ENCODE measurements at regions not wholly inside any gene's neighbourhood (a gene's known extent, or its start where the extent isn't known, plus 50 kb on each side); places are given as distances from the start of the nearest gene placed in this dataset.

DNA sequence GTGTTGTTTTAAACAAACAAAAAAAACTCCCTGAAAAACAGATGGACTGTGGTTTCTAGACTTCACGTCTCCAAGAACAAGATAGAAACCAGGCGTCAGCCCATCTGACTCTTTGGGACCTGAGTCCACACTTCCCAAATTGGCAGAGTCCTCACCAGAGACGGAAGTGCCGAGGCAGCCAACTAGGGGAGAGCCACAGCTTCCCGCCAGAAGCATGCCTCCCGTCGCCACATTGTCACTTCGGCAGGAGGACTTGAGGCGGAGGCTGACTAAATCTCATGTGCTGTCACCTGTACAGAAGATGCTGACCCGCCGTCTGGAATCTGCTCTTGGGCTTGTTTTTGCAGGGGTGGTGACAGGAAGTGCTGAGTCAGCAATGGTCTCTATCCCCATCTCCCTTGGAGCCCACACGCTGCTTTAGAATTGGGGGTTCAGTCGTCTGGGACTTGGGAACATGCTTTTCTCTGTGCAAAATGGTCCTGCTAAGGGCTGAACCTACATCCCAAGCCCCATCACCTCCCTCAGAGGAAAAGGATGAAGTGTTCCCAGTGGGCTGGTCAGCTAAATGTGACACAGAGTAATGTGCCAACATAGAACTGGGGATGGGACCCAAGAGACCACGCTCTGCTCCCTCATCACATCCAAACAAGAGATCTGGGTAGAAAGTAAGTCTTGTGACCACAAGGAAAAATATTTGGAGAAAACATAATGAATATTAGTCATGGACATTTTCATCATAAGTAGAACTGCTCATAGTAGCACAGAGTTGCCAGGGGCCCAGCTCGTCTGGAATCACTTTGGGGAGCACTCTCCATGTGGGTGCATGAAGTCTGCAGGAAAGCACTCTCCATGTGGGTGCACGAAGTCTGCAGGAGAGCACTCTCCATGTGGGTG lies 152.9 kb downstream of the SNX19 start:
- Mint-ChIP-seq H3K9me3 (no peaks in the 10 kb centered on the region), H3K4me3 (no peak overlapping the region), H3K27me3 (peaks cover 11 to 14% of the 10 kb centered on the region in 2 donors), H3K4me1 (ENCODE audit: low read depth in 2 of 2) (peaks cover 5 to 8% of the 10 kb centered on the region in 2 donors), H3K36me3 (ENCODE audit: insufficient read depth) (peaks cover 2% of the 10 kb centered on the region), H3K27ac (no peak overlapping the region)
- ATAC-seq (replicated peaks) (no peak), DNase-seq (no peak)

DNA sequence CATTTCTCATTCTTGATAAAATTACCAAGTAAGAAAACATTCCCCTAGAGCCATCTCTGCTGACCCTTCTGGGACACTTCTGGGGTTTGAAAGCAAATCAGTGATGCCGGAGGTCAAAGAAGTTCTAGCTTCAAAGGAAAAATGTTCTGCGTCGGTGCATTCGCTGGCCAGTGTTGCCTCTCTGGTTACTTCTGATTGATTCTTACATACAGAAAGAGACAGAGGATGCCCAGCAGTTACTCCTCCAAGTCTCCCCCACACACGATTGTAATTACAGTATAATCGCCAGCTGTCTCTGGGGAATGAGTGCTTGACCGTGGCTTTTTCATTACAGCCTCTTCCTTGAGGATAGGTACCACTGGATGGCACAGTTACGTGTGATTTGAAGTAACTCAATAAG lies 150.9 kb downstream of the SNX19 start:
- H3K27ac Mint-ChIP-seq = peak overlapping the region in 1 of 2 donors; percentile 78
- no peaks in the 10 kb centered on the region for H3K9me3 Mint-ChIP-seq
- H3K4me3 Mint-ChIP-seq = no peak overlapping the region
- DNase-seq = no peak
- no peak for ATAC-seq (replicated peaks)
- H3K27me3 Mint-ChIP-seq = peaks cover 11 to 16% of the 10 kb centered on the region in 2 donors
- peaks cover 5 to 8% of the 10 kb centered on the region in 2 donors for H3K4me1 Mint-ChIP-seq (ENCODE audit: low read depth in 2 of 2)
- H3K36me3 Mint-ChIP-seq (ENCODE audit: insufficient read depth) = peaks cover 2% of the 10 kb centered on the region

GRCh38 chr11:130765951-130766649 lies 150.2 kb downstream of the SNX19 start:
- Mint-ChIP-seq H3K4me1 (ENCODE audit: low read depth in 2 of 2) (peaks cover 5 to 8% of the 10 kb centered on the region in 2 donors), H3K27ac (peak overlapping the region; percentile 21 to 78), H3K4me3 (peak overlapping the region; percentile 0 to 51), H3K9me3 (no peaks in the 10 kb centered on the region), H3K27me3 (peaks cover 4 to 9% of the 10 kb centered on the region in 2 donors), H3K36me3 (ENCODE audit: insufficient read depth) (peaks cover 2% of the 10 kb centered on the region)
- no peak for DNase-seq
- ATAC-seq (replicated peaks) = peak; percentile 45

GRCh38 chr11:130766650-130767565 lies 149.4 kb downstream of the SNX19 start:
- no peaks in the 10 kb centered on the region for H3K9me3 Mint-ChIP-seq
- H3K4me1 Mint-ChIP-seq (ENCODE audit: low read depth in 2 of 2) = peaks cover 5 to 8% of the 10 kb centered on the region in 2 donors
- H3K4me3 Mint-ChIP-seq = peak overlapping the region; percentile 0 to 51
- peaks cover 2% of the 10 kb centered on the region for H3K36me3 Mint-ChIP-seq (ENCODE audit: insufficient read depth)
- no peak for ATAC-seq (replicated peaks)
- H3K27ac Mint-ChIP-seq = peak overlapping the region; percentile 21 to 78
- H3K27me3 Mint-ChIP-seq = peaks cover 0 to 7% of the 10 kb centered on the region in 2 donors
- no peak for DNase-seq

- Mint-ChIP-seq H3K27me3 (peaks cover 0 to 7% of the 10 kb centered on the region in 2 donors), H3K27ac (no peak overlapping the region), H3K4me3 (no peak overlapping the region), H3K36me3 (ENCODE audit: insufficient read depth) (no peaks in the 10 kb centered on the region), H3K9me3 (no peaks in the 10 kb centered on the region), H3K4me1 (ENCODE audit: low read depth in 2 of 2) (peaks cover 5 to 8% of the 10 kb centered on the region in 2 donors)
- DNase-seq = no peak
- no peak for ATAC-seq (replicated peaks)
These were observed 146.3 kb downstream of the SNX19 start for GRCh38 chr11:130769782-130770535.

- H3K36me3 Mint-ChIP-seq (ENCODE audit: insufficient read depth) = no peaks in the 10 kb centered on the region
- no peaks in the 10 kb centered on the region for H3K9me3 Mint-ChIP-seq
- ATAC-seq (replicated peaks) = no peak
- H3K4me1 Mint-ChIP-seq (ENCODE audit: low read depth in 2 of 2) = peaks cover 0 to under 1% of the 10 kb centered on the region in 2 donors
- H3K27me3 Mint-ChIP-seq = peaks cover 0 to 14% of the 10 kb centered on the region in 2 donors
- H3K4me3 Mint-ChIP-seq = no peak overlapping the region
- H3K27ac Mint-ChIP-seq = no peak overlapping the region
- no peak for DNase-seq
These were observed 144.6 kb downstream of the SNX19 start for GRCh38 chr11:130771708-130772107.

GRCh38 chr11:130772266-130773227 lies 143.7 kb downstream of the SNX19 start:
- Mint-ChIP-seq H3K27ac (no peak overlapping the region), H3K27me3 (peaks cover 5 to 23% of the 10 kb centered on the region in 2 donors), H3K36me3 (ENCODE audit: insufficient read depth) (no peaks in the 10 kb centered on the region), H3K9me3 (no peaks in the 10 kb centered on the region), H3K4me1 (ENCODE audit: low read depth in 2 of 2) (no peaks in the 10 kb centered on the region), H3K4me3 (no peak overlapping the region)
- DNase-seq (no peak), ATAC-seq (replicated peaks) (no peak)

GRCh38 chr11:130773244-130773820 lies 142.9 kb downstream of the SNX19 start:
- ATAC-seq (replicated peaks) (no peak), DNase-seq (no peak)
- Mint-ChIP-seq H3K36me3 (ENCODE audit: insufficient read depth) (no peaks in the 10 kb centered on the region), H3K4me3 (no peak overlapping the region), H3K27ac (no peak overlapping the region), H3K9me3 (no peaks in the 10 kb centered on the region), H3K4me1 (ENCODE audit: low read depth in 2 of 2) (no peaks in the 10 kb centered on the region), H3K27me3 (peaks cover 11 to 31% of the 10 kb centered on the region in 2 donors)

DNA sequence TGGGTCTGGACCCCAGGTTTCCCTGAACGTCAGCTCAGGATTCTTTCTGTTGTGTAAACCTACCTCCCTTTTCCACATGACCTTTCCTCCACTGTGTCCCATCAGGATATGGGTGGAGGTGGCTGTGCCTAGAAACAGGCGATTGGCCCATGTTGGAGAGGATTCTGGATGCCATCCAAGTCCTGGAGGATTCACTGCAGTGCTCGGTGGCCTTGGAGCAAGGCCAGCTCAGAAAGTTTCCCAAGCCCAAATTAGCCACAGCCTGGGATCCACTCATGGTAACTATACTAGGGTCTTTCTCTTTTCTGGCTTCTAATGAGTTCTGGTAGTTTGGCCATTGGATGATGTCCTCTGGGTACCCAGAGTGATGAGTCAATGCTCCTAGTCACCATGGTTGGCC lies 141.6 kb downstream of the SNX19 start:
- DNase-seq (no peak), ATAC-seq (replicated peaks) (no peak)
- H3K4me1 Mint-ChIP-seq (ENCODE audit: low read depth in 2 of 2) = no peaks in the 10 kb centered on the region
- no peak overlapping the region for H3K4me3 Mint-ChIP-seq
- H3K27ac Mint-ChIP-seq = no peak overlapping the region
- no peaks in the 10 kb centered on the region for H3K9me3 Mint-ChIP-seq
- H3K27me3 Mint-ChIP-seq = peaks cover 11 to 23% of the 10 kb centered on the region in 2 donors
- H3K36me3 Mint-ChIP-seq (ENCODE audit: insufficient read depth) = no peaks in the 10 kb centered on the region

DNA sequence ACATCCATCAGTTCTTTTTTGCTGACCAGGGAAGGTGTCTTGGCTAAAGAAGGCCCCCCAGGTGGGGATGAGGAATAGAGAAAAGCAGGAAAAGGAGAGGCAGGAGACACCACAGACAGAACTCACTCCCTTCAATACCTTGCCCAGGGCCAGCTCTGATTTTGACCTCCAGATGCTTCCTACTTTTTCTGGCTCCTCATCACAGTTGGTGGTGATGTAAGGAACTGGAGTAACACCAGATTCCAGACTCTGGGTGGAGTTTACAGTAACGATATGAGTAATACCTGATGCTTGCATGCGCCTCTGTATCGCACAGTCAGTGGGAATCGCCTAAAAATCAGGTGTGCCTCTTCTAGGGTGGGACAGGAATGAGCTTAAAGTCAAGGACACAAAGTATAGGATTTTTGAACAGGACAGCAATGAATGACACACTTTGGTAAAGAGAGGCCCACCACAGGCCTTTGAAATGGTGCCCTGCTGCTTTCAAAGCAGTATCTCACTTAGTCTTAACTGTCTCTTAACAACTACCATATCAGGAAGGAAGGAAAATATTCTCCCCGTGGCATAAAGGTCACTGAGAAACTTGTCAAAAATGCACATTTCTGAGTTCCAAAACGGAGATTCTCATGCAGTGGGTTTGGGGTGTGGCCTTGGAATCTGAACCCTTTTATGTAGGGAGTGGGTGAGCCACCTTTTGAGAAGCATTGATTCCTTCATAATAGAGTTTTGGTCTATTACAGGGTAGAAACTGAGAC lies 140.8 kb downstream of the SNX19 start:
- no peaks in the 10 kb centered on the region for H3K9me3 Mint-ChIP-seq
- H3K27ac Mint-ChIP-seq = no peak overlapping the region
- H3K4me1 Mint-ChIP-seq (ENCODE audit: low read depth in 2 of 2) = no peaks in the 10 kb centered on the region
- H3K36me3 Mint-ChIP-seq (ENCODE audit: insufficient read depth) = no peaks in the 10 kb centered on the region
- peaks cover 11 to 23% of the 10 kb centered on the region in 2 donors for H3K27me3 Mint-ChIP-seq
- DNase-seq (no peak), ATAC-seq (replicated peaks) (no peak)
- H3K4me3 Mint-ChIP-seq = no peak overlapping the region

DNA sequence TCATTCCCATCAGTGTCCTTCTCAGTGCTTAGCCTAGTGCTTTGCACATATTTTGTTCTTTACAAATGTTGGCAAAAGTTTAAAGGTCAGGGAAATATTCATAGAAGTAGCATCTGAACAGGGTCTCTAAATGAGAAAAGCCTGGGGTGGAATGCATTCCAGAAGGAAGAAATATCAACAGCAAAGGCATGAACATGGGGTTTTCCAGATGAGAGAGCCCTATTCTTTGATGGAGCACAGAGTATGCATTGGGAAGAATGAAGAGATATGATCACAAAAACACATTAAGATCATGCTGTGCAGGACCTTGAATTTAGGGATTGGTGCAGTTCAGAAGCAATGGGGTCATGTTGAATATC lies 140.2 kb downstream of the SNX19 start:
- no peak for ATAC-seq (replicated peaks)
- H3K36me3 Mint-ChIP-seq (ENCODE audit: insufficient read depth) = no peaks in the 10 kb centered on the region

More for the DNA sequence above, 140.2 kb downstream of the SNX19 start:
- Mint-ChIP-seq H3K4me3 (no peak overlapping the region), H3K27ac (no peak overlapping the region), H3K9me3 (no peaks in the 10 kb centered on the region), H3K4me1 (ENCODE audit: low read depth in 2 of 2) (no peaks in the 10 kb centered on the region), H3K27me3 (peaks cover 11 to 23% of the 10 kb centered on the region in 2 donors)
- DNase-seq = no peak

Data from effector memory CD8-positive, alpha-beta T cell (primary cell).